Liver (tissue), 8 donors: ENCODE measurements at regions not wholly inside any gene's neighbourhood (a gene's known extent, or its start where the extent isn't known, plus 50 kb on each side); places are given as distances from the start of the nearest gene placed in this dataset.

Experiments
- DNase-seq: peaks from one replicate; pipeline ENCODE4 v3.0.0-alpha.2; 2017; ENCODE audit warnings: low spot score
- H3K27ac ChIP-seq, 2 donors: one replicate each; pipeline ENCODE4 v1.7.0; 2013; ENCODE audit warnings: inconsistent platforms in 2 of 2, low read length in 2 of 2, control low read depth in 1 of 2, low read depth in 1 of 2, mild to moderate bottlenecking in 1 of 2
- H3K27me3 ChIP-seq, 4 donors: one replicate each; pipeline versions ENCODE4 v1.6.1 to v1.7.0; 2013; ENCODE audit warnings: low read length in 3 of 4, inconsistent platforms in 1 of 4, mild to moderate bottlenecking in 1 of 4, moderate library complexity in 1 of 4; ENCODE audit not compliant: control insufficient read depth in 4 of 4, insufficient read depth in 4 of 4
- H3K36me3 ChIP-seq, 4 donors: one replicate each; pipeline versions ENCODE4 v1.6.1 to v1.7.0; 2013; ENCODE audit warnings: low read length in 3 of 4, mild to moderate bottlenecking in 3 of 4, low read depth in 1 of 4, moderate library complexity in 1 of 4; ENCODE audit not compliant: control insufficient read depth in 4 of 4, insufficient read depth in 3 of 4
- H3K4me1 ChIP-seq, 4 donors: one replicate each; pipeline versions ENCODE4 v1.6.1 to v1.7.0; 2013; ENCODE audit warnings: low read length in 3 of 4, mild to moderate bottlenecking in 3 of 4, moderate library complexity in 1 of 4; ENCODE audit not compliant: control insufficient read depth in 4 of 4, insufficient read depth in 4 of 4
- H3K4me3 ChIP-seq, 3 donors: one replicate each; pipeline versions ENCODE4 v1.6.1 to v1.7.0; 2013; ENCODE audit warnings: low read length in 3 of 3, control low read depth in 1 of 3, low read depth in 1 of 3, mild to moderate bottlenecking in 1 of 3
- H3K9ac ChIP-seq, 2 donors: one replicate each; pipeline ENCODE4 v1.7.0; 2013; ENCODE audit warnings: low read length in 2 of 2, mild to moderate bottlenecking in 2 of 2, moderate library complexity in 2 of 2, control low read depth in 1 of 2, low read depth in 1 of 2
- H3K9me3 ChIP-seq, 4 donors: one replicate each; pipeline versions ENCODE4 v1.6.1 to v1.7.0; 2013; ENCODE audit warnings: low read length in 3 of 4; ENCODE audit not compliant: control insufficient read depth in 4 of 4
- CTCF ChIP-seq: fragments of 150-350 bp; IDR thresholded peaks from 2 replicates; pipeline ENCODE4 v1.5.1; 2017; ENCODE audit warnings: improper control_type of control experiment, low read depth, low read length; ENCODE audit not compliant: missing input control
- EGR1 ChIP-seq, 2 donors: IDR thresholded peaks; 2 replicates each; pipeline ENCODE4 v1.6.1; 2016 to 2018; ENCODE audit warnings: antibody characterized with exemption in 2 of 2, low read depth in 2 of 2
- HNF4G ChIP-seq: IDR thresholded peaks from 2 replicates; pipeline ENCODE4 v1.6.1; 2016; ENCODE audit warnings: antibody characterized with exemption
- JUND ChIP-seq, 2 donors: IDR thresholded peaks; 2 replicates each; pipeline ENCODE4 v1.6.1; 2016; ENCODE audit warnings: antibody characterized with exemption in 2 of 2
- MAX ChIP-seq: IDR thresholded peaks from 2 replicates; pipeline ENCODE4 v1.6.1; 2016; ENCODE audit warnings: antibody characterized with exemption
- NR2F2 ChIP-seq: IDR thresholded peaks from 2 replicates; pipeline ENCODE4 v1.6.1; 2016; ENCODE audit warnings: antibody characterized with exemption
- REST ChIP-seq: IDR thresholded peaks from 2 replicates; pipeline ENCODE4 v1.6.1; 2016; ENCODE audit warnings: antibody characterized with exemption, mild to moderate bottlenecking
- SP1 ChIP-seq: IDR thresholded peaks from 2 replicates; pipeline ENCODE4 v1.6.1; 2018; ENCODE audit warnings: antibody characterized with exemption, mild to moderate bottlenecking
- TAF1 ChIP-seq: conservative IDR thresholded peaks from 2 replicates; pipeline ENCODE4 v1.6.1; 2016; ENCODE audit warnings: antibody characterized with exemption, mild to moderate bottlenecking
- YY1 ChIP-seq: IDR thresholded peaks from 2 replicates; pipeline ENCODE4 v1.6.1; 2016; ENCODE audit warnings: antibody characterized with exemption, mild to moderate bottlenecking
- WGBS: extraction: QIAGEN DNeasy Blood & Tissue Kit; methylation state at CpG from one replicate; pipeline ENCODE4 v1.1.7; 2013; 5-methylcytosine and 5-hydroxymethylcytosine counted together
- TF ChIP-seq, protein P1 (sequence below): IDR thresholded peaks from 2 replicates; pipeline ENCODE4 v1.6.1; 2016; ENCODE audit warnings: antibody characterized with exemption
- donor health status: healthy.
- donor health status: healthy.
- donor health status: healthy.
- donor health status: healthy.
- donor health status: healthy.

- TF ChIP-seq MAX, result no peak
- TF ChIP-seq HNF4G, result no peak
- TF ChIP-seq YY1, result no peak
- TF ChIP-seq, protein P1, sequence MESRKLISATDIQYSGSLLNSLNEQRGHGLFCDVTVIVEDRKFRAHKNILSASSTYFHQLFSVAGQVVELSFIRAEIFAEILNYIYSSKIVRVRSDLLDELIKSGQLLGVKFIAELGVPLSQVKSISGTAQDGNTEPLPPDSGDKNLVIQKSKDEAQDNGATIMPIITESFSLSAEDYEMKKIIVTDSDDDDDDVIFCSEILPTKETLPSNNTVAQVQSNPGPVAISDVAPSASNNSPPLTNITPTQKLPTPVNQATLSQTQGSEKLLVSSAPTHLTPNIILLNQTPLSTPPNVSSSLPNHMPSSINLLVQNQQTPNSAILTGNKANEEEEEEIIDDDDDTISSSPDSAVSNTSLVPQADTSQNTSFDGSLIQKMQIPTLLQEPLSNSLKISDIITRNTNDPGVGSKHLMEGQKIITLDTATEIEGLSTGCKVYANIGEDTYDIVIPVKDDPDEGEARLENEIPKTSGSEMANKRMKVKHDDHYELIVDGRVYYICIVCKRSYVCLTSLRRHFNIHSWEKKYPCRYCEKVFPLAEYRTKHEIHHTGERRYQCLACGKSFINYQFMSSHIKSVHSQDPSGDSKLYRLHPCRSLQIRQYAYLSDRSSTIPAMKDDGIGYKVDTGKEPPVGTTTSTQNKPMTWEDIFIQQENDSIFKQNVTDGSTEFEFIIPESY, result no peak
Observed at GRCh38 chr15:87716422-87716821, 540.1 kb downstream of the NTRK3 start (continued).

- no peaks in the 10 kb centered on the region for H3K36me3 ChIP-seq
- 31% methylated on average over 1 of the region's 1 CpG for WGBS
- H3K27me3 ChIP-seq, result peaks cover 0 to 3% (median 0%) of the 10 kb centered on the region in 4 donors
Observed at GRCh38 chr15:87715252-87715651, 541.3 kb downstream of the NTRK3 start.

DNA sequence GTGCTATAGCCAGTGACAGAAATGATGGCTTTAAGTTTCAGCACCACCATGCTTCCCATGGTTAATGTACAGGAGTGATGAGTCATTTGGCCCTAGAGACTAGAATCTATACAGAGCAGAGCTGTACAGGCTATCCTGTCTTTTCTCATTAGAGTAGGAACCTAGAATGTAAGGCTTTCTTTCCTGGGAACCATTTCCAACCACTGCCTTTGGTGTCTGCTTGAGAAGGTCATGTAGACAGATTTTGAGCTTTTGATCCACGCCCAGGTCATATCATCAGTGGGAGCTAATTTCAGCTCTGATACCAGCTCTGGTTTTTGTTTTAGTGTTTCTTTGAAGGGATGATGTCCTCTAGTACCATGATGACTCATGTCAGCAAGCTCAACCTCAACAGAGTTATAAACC lies 543.1 kb downstream of the NTRK3 start:
- no peak for DNase-seq
- 68% methylated on average over 1 of the region's 1 CpG for WGBS

More at GRCh38 chr15:87715252-87715651, 541.3 kb downstream of the NTRK3 start:
- no peak for DNase-seq
- Histone ChIP-seq H3K4me3 (no peak overlapping the region), H3K4me1 (no peaks in the 10 kb centered on the region), H3K9me3 (no peaks in the 10 kb centered on the region), H3K9ac (no peak overlapping the region), H3K27ac (no peak overlapping the region)
- TF ChIP-seq EGR1 (IDR thresholded peaks at IDR 0.05; ENCODE audit: low read depth in 2 of 2), result no peak
- no peak for TF ChIP-seq JUND (IDR thresholded peaks at IDR 0.05)
- TF ChIP-seq SP1, result no peak

DNA sequence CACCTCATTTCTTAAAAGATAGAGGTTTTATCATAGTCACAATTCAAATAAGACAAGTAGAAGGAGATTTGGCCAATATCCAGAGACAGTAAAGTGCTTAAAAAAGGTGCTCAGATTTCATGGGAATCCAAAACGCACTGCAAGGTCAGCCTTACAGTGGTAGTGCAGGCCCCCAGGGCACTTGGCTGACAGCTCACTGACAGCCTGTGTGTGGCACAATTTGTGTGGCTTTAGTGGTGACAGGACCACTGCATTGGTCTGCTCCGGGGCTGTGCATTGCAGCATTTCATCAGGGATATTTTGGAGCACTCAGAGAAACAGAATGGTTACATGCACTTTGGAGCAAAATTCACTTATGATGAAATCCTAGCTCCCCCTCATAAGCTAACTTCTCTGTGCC lies 544.3 kb downstream of the NTRK3 start:
- no peak overlapping the region for H3K4me3 ChIP-seq
- peaks cover 0 to 3% (median 0%) of the 10 kb centered on the region in 4 donors for H3K27me3 ChIP-seq
- 64% methylated on average over 2 of the region's 2 CpGs for WGBS
- DNase-seq, result no peak
- TF ChIP-seq HNF4G (no peak), EGR1 (IDR thresholded peaks at IDR 0.05; ENCODE audit: low read depth in 2 of 2) (no peak), CTCF (no peak), SP1 (no peak), TAF1 (no peak), REST (no peak)
- TF ChIP-seq, protein P1, result no peak
- no peak overlapping the region for H3K9ac ChIP-seq
- H3K27ac ChIP-seq, result no peak overlapping the region
- H3K4me1 ChIP-seq, result no peaks in the 10 kb centered on the region
- peaks cover 0 to 3% (median 0%) of the 10 kb centered on the region in 4 donors for H3K9me3 ChIP-seq
- no peaks in the 10 kb centered on the region for H3K36me3 ChIP-seq

More for the DNA sequence above, 543.1 kb downstream of the NTRK3 start:
- H3K4me3 ChIP-seq, result no peak overlapping the region
- H3K27ac ChIP-seq, result no peak overlapping the region
- H3K4me1 ChIP-seq, result no peaks in the 10 kb centered on the region
- no peak for TF ChIP-seq NR2F2
- H3K9ac ChIP-seq, result no peak overlapping the region
- no peaks in the 10 kb centered on the region for H3K36me3 ChIP-seq
- peaks cover 0 to 3% (median 0%) of the 10 kb centered on the region in 4 donors for H3K9me3 ChIP-seq
- H3K27me3 ChIP-seq, result peaks cover 0 to 3% (median 0%) of the 10 kb centered on the region in 4 donors
